SJCRH30 (cell line): ENCODE measurements at regions not wholly inside any gene's neighbourhood (a gene's known extent, or its start where the extent isn't known, plus 50 kb on each side); places are given as distances from the start of the nearest gene placed in this dataset.
"Not testable (repeated sequence)": the region's sequence is repeated elsewhere in the genome, so short reads cannot be mapped to it uniquely, and the experiment has no call there.

ENCODE experiments used
- DNase-seq, 2 experiments: peaks; one replicate each; pipeline ENCODE4 v3.0.0-alpha.2; 2015 to 2020
- H3K27ac ChIP-seq: fragments of 250-450 bp; sonication (Bioruptor Pico); 2 replicates; pipeline ENCODE4 v1.5.1; 2020; ENCODE audit warnings: mild to moderate bottlenecking, moderate library complexity
- H3K27me3 ChIP-seq: fragments of 250-450 bp; sonication (Bioruptor Pico); 2 replicates; pipeline ENCODE4 v1.5.1; 2020; ENCODE audit warnings: mild to moderate bottlenecking, moderate library complexity
- H3K36me3 ChIP-seq: fragments of 250-450 bp; sonication (Bioruptor Pico); 2 replicates; pipeline ENCODE4 v1.5.1; 2020; ENCODE audit warnings: mild to moderate bottlenecking, moderate library complexity
- H3K4me1 ChIP-seq: fragments of 250-450 bp; sonication (Bioruptor Pico); 2 replicates; pipeline ENCODE4 v1.5.1; 2020; ENCODE audit warnings: mild to moderate bottlenecking, moderate library complexity
- H3K4me3 ChIP-seq: fragments of 250-450 bp; sonication (Bioruptor Pico); 2 replicates; pipeline ENCODE4 v1.5.1; 2020; ENCODE audit warnings: mild to moderate bottlenecking, moderate library complexity
- H3K9me3 ChIP-seq: fragments of 250-450 bp; sonication (Bioruptor Pico); replicated peaks from 2 replicates; pipeline ENCODE4 v1.5.1; 2020; ENCODE audit warnings: mild to moderate bottlenecking, moderate library complexity

GRCh38 chr12:111260732-111261131 lies 108.2 kb downstream of the PHETA1 start:
- Histone ChIP-seq H3K4me1 (no peaks in the 10 kb centered on the region), H3K27ac (no peak overlapping the region), H3K27me3 (no peaks in the 10 kb centered on the region), H3K36me3 (no peaks in the 10 kb centered on the region), H3K4me3 (no peak overlapping the region), H3K9me3 (no peaks in the 10 kb centered on the region)
- no peak for DNase-seq

GRCh38 chr12:111259231-111259630 lies 109.7 kb downstream of the PHETA1 start:
- H3K9me3 ChIP-seq = no peaks in the 10 kb centered on the region
- H3K36me3 ChIP-seq = no peaks in the 10 kb centered on the region
- no peak for DNase-seq
- no peaks in the 10 kb centered on the region for H3K4me1 ChIP-seq
- H3K27me3 ChIP-seq = no peaks in the 10 kb centered on the region
- no peak overlapping the region for H3K27ac ChIP-seq
- H3K4me3 ChIP-seq = no peak overlapping the region

GRCh38 chr12:111258081-111258480 lies 110.8 kb downstream of the PHETA1 start:
- not testable (repeated sequence) for DNase-seq, H3K4me1 ChIP-seq, H3K4me3 ChIP-seq, H3K9me3 ChIP-seq, H3K36me3 ChIP-seq, H3K27me3 ChIP-seq, H3K27ac ChIP-seq

- no peaks in the 10 kb centered on the region for H3K4me1 ChIP-seq
- H3K9me3 ChIP-seq = no peaks in the 10 kb centered on the region
- no peak overlapping the region for H3K27ac ChIP-seq
- no peak overlapping the region for H3K4me3 ChIP-seq
- no peaks in the 10 kb centered on the region for H3K27me3 ChIP-seq
- DNase-seq = no peak
- H3K36me3 ChIP-seq = no peaks in the 10 kb centered on the region
Observed at GRCh38 chr12:111257435-111257902, 111.4 kb downstream of the PHETA1 start.

- DNase-seq = no peak
- no peaks in the 10 kb centered on the region for H3K4me1 ChIP-seq
- no peak overlapping the region for H3K27ac ChIP-seq
- H3K27me3 ChIP-seq = no peaks in the 10 kb centered on the region
- no peak overlapping the region for H3K4me3 ChIP-seq
- no peaks in the 10 kb centered on the region for H3K36me3 ChIP-seq
- no peaks in the 10 kb centered on the region for H3K9me3 ChIP-seq
Observed at GRCh38 chr12:111256629-111257434, 112.1 kb downstream of the PHETA1 start.

GRCh38 chr12:111255261-111255660 lies 113.6 kb downstream of the PHETA1 start:
- no peaks in the 10 kb centered on the region for H3K36me3 ChIP-seq
- no peaks in the 10 kb centered on the region for H3K4me1 ChIP-seq
- no peak for DNase-seq
- H3K27ac ChIP-seq = no peak overlapping the region
- no peaks in the 10 kb centered on the region for H3K27me3 ChIP-seq
- no peak overlapping the region for H3K4me3 ChIP-seq
- H3K9me3 ChIP-seq = no peaks in the 10 kb centered on the region

GRCh38 chr12:111254106-111254505 lies 114.8 kb downstream of the PHETA1 start:
- Histone ChIP-seq H3K27me3 (no peaks in the 10 kb centered on the region), H3K4me1 (no peaks in the 10 kb centered on the region), H3K4me3 (no peak overlapping the region), H3K9me3 (no peaks in the 10 kb centered on the region), H3K36me3 (no peaks in the 10 kb centered on the region), H3K27ac (no peak overlapping the region)
- DNase-seq = no peak

- Histone ChIP-seq H3K4me1 (no peaks in the 10 kb centered on the region), H3K27ac (no peak overlapping the region), H3K27me3 (no peaks in the 10 kb centered on the region), H3K4me3 (no peak overlapping the region), H3K9me3 (no peaks in the 10 kb centered on the region), H3K36me3 (no peaks in the 10 kb centered on the region)
- DNase-seq = no peak
Observed at GRCh38 chr12:111253213-111253612, 115.7 kb downstream of the PHETA1 start.

GRCh38 chr12:111251787-111252186 lies 117.1 kb downstream of the PHETA1 start:
- H3K4me1 ChIP-seq = no peaks in the 10 kb centered on the region
- no peak for DNase-seq
- H3K27ac ChIP-seq = no peak overlapping the region

GRCh38 chr12:111251058-111251730 lies 117.7 kb downstream of the PHETA1 start:
- no peak overlapping the region for H3K4me3 ChIP-seq
- no peaks in the 10 kb centered on the region for H3K27me3 ChIP-seq
- no peak for DNase-seq
- no peaks in the 10 kb centered on the region for H3K36me3 ChIP-seq
- H3K4me1 ChIP-seq = no peaks in the 10 kb centered on the region
- H3K27ac ChIP-seq = no peak overlapping the region
- no peaks in the 10 kb centered on the region for H3K9me3 ChIP-seq

More at GRCh38 chr12:111251787-111252186, 117.1 kb downstream of the PHETA1 start:
- H3K4me3 ChIP-seq = no peak overlapping the region
- H3K9me3 ChIP-seq = no peaks in the 10 kb centered on the region
- no peaks in the 10 kb centered on the region for H3K27me3 ChIP-seq
- H3K36me3 ChIP-seq = no peaks in the 10 kb centered on the region

- H3K36me3 ChIP-seq = no peaks in the 10 kb centered on the region
- DNase-seq = no peak
- no peaks in the 10 kb centered on the region for H3K9me3 ChIP-seq
- H3K4me3 ChIP-seq = no peak overlapping the region
- no peaks in the 10 kb centered on the region for H3K27me3 ChIP-seq
- H3K4me1 ChIP-seq = no peaks in the 10 kb centered on the region
- no peak overlapping the region for H3K27ac ChIP-seq
Observed at GRCh38 chr12:111250251-111250881, 118.5 kb downstream of the PHETA1 start.

- no peak overlapping the region for H3K4me3 ChIP-seq
- H3K27me3 ChIP-seq = no peaks in the 10 kb centered on the region
- DNase-seq = no peak
- no peak overlapping the region for H3K27ac ChIP-seq
- no peaks in the 10 kb centered on the region for H3K9me3 ChIP-seq
- no peaks in the 10 kb centered on the region for H3K4me1 ChIP-seq
- no peaks in the 10 kb centered on the region for H3K36me3 ChIP-seq
Observed at GRCh38 chr12:111249757-111250156, 119.1 kb downstream of the PHETA1 start.

- DNase-seq = no peak
- Histone ChIP-seq H3K36me3 (no peaks in the 10 kb centered on the region), H3K27me3 (no peaks in the 10 kb centered on the region), H3K4me3 (no peak overlapping the region), H3K4me1 (no peaks in the 10 kb centered on the region), H3K27ac (no peak overlapping the region), H3K9me3 (no peaks in the 10 kb centered on the region)
Observed at GRCh38 chr12:111249018-111249370, 119.9 kb downstream of the PHETA1 start.

- Histone ChIP-seq H3K27ac (no peak overlapping the region), H3K4me3 (no peak overlapping the region), H3K4me1 (no peaks in the 10 kb centered on the region), H3K36me3 (no peaks in the 10 kb centered on the region), H3K9me3 (no peaks in the 10 kb centered on the region), H3K27me3 (no peaks in the 10 kb centered on the region)
- DNase-seq = no peak
Observed at GRCh38 chr12:111248236-111249017, 120.5 kb downstream of the PHETA1 start.
